GM18502 (cell line): ENCODE measurements at regions not wholly inside any gene's neighbourhood (a gene's known extent, or its start where the extent isn't known, plus 50 kb on each side); places are given as distances from the start of the nearest gene placed in this dataset.

ENCODE experiments used
- ATAC-seq: cut with Tn5 transposase; IDR thresholded peaks from one replicate; pipeline ENCODE4 v1.9.1; 2021; ENCODE audit warnings: mild to moderate bottlenecking; ENCODE audit not compliant: unreplicated experiment, poor library complexity

DNA sequence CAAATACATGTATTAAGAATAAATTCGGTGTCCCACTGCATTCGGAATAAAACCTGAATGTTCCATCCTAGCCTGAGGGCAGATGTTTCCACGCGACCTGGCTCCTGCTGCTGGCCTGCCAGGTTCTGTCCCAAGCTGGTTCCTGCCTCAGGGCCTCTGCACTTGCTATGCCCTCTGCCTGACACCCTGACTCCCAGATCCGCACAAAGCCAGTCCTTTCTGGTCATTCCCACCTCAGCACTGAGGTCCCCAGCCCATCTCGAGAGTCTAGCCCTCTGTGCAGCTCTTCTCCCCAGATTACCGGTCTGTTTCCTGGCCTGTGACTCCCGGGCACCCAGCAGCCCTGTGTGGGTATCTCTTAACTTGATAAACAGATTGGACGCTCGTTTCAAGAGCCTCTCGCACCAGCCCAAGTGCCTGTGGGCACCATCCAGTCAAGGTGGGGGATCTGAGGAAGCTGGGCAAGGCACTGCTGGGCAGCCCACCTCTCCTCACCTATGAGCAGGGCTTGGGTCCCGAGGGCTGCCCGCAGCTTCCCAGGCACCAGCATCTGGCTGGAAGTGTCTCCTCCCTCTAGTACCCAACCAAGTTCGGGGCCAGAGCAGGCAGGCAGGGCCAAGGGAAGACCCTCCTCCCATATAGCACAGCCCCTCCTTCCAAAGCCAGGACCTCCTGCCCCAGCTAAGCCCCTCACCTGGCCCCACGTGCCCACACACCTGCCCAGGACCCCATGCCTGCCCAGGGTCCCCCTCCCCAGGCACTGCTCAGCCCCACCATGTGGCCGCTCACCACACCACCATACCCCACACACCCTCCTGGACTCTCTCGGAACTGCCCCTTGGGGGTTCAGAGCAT, 132.2 kb downstream of the NCOR2 start:
- no peak for ATAC-seq

DNA sequence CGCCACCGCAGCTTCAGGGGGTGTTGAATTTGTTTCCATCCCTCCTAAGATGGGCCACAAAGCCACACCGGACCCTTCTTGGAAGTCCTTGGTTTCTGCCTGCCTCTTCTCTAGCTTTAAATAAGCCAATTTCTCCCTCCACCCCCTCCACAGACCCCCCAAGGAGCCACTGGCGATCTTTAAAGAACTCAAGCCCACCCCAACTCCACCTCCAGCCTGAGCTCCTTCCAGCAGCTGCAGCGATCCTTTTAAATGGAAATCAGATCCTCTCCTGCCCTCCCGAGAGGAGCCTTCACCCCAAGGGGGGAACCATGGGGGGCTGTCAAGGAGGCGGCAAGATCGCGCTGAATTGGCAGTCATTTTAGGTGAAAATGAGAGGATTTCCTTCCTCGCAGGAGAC, 133.1 kb downstream of the NCOR2 start:
- ATAC-seq = no peak

DNA sequence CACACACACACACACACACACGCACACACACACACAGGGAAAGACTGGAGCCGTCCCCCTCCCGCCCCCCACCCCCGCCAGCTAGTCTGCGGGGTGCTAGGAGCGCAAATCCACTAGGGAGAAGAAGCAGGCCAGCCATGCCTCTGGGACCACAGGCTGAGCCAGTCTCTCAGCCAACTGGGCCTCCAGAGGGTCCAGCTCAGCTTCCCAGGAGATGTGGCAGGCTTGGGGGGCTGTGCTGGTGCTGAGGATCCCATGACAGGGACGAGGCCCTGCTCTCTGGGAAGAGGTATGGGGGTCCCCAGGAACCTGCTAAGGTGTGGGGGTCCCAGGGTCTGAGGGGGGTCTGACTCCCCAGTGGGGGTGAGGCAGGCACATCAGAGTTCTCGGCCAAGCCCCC, 133.5 kb downstream of the NCOR2 start:
- no peak for ATAC-seq

DNA sequence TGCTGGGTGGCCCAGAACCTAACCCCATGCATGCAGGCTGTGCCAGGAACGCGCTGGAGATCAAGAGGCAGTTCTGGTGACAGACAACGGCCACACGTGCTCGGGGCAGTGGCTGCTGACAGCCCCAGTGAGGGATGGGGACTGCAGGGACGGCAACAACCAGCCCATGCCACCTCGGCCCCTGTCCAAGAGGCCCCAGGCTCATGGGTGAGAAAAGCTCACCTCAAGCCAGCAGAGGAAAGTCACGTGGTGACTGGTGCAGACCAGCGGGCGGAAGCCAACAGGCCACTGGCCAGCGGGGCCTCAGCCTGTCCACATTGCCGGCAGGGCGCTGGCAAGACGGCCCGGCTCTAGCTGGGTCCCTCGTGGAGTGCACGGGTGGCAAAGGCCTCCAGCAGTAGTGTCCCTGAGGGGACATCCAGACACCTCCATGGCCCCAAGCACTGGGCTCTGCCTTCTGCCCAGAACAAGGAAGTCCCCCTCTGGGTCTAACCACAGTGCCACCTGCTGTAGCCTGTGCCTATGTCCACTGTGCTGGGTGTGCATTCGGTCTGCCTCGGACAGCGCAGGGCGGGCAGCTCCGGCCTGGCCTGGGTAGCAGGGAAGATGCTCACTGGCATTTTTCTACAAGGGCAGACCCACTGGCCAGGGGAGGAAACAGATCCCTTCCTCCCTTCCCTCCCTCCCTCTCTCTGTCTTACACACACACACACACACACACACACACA, 134.1 kb downstream of the NCOR2 start:
- ATAC-seq = no peak

DNA sequence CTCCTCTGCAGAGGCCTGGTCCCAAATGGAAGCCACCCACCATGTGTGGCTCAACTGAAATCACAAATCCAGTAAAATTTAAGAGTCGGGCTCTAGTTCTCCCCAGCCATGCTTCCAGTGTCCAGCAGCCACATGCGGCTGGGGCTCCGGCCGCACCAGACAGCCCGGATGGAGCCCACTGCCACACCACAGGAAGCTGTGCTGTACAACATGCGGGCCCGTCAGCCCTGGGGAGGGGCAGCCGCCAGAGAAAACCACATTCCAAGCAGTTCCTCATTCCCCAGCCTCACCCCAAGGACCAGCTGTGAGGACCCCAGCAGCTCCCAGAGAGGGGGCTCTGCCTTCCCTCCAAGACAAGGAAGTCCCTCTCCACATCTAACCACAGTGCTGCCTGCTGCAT, 135.0 kb downstream of the NCOR2 start:
- no peak for ATAC-seq

DNA sequence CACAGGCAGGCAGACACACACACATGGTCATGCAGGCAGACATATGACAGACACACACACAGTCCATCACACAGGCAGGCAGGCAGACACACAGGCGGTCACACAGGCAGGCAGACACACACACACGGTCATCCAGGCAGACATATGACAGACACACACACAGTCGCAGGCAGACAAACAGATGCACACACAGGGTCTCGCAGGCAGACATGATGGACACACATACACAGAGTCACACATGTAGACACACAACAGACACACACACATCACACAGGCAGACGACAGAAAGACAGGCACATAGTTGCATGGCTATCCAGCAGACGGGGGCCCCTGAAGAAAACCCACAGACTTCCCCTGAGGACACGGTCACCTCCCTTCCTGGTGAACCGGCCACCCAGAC, 135.4 kb downstream of the NCOR2 start:
- no peak for ATAC-seq

DNA sequence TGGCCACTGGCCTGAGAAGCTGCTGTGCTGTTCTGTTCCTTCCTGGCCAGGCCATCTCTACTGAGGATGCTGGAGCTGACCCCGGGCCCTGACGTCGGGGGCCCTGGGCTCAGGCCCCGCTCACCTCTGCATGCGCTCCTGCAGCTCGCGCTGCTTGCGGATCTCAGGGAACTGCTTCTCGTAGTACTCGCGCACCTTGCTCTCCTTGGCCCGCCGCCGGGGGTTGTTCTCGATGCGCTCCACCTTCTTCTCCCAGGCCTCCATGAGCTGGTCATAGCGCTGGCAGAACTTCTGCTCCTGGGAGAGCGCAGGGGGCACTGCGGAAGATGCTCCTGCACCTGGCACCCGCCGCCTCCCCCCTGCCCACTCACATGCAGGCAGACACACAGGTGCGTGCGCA, 135.6 kb downstream of the RFLNA start:
- no peak for ATAC-seq

DNA sequence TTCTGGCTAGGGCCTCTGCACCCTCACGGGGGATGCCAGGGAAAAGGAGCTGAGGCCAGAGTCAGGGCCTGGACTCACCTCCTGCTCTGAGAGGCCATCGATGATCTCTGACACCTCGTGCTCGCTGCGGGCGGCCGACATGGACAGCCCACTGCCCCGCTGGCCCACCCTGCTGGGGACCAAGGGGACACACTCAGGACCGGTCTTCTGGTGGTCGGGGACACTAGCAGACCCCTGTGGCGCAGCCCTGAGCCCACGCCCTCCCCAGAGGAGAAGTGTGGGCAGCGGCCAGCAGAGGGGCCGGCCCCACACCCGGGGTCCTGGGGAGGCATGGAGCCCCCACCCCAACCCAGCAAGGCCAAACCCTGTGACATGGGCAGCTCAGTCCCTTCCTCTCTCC, 134.6 kb downstream of the RFLNA start:
- ATAC-seq = no peak

DNA sequence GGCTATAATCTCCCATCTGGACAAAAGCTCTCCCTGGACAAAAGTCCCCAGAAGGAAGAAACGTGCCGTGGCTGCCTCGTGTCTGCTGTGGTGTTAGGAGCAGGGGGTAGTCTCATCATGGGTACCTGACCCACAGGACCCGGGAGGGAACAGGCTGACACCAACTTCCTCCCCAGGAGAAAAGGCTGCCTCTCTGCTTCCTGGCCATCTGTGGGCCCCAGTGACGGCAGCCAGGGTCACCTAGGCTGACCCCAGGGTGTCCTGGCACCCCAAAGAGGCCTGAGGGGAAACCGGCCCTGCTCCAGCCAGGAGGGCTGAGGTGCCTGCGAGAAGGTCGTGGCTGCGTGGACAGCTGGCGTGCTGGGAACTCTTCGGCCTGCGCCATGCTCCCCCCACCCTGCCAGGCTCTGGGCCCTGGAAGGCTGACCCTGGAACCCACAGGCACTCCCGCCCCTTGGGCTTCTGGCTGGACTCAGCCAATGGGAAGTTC, 133.9 kb downstream of the RFLNA start:
- no peak for ATAC-seq

DNA sequence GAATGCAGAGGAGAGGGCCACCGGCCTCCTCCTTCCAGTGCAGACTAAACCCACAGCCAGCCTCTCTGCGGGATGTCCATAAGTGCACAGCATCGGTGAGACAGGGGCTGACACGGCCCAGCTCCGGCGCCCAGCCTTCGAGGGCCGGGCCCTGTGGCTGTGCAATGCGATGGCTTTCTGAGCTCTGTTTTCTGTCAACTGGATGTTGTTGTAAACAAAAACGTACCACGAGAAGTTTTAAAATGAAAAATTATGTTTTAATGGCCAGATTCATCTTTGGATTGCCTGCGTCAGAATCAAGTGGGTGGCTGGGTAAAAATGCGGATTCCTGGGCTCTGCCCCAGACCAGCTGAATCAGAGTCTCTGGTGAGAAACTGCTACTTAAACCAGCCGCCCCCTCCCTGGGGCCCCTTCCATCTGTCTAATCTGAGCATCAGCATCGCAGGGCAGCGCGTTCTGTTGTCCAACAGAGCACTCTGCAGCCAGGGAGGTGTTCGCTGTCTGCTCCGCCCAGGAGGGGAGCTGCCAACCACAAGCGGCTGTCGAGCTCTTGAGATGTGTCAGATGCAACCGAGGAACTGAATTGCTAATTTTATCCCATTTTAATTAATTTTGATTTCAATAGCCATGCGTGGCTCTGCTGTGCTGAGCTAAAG, 133.4 kb downstream of the RFLNA start:
- no peak for ATAC-seq

DNA sequence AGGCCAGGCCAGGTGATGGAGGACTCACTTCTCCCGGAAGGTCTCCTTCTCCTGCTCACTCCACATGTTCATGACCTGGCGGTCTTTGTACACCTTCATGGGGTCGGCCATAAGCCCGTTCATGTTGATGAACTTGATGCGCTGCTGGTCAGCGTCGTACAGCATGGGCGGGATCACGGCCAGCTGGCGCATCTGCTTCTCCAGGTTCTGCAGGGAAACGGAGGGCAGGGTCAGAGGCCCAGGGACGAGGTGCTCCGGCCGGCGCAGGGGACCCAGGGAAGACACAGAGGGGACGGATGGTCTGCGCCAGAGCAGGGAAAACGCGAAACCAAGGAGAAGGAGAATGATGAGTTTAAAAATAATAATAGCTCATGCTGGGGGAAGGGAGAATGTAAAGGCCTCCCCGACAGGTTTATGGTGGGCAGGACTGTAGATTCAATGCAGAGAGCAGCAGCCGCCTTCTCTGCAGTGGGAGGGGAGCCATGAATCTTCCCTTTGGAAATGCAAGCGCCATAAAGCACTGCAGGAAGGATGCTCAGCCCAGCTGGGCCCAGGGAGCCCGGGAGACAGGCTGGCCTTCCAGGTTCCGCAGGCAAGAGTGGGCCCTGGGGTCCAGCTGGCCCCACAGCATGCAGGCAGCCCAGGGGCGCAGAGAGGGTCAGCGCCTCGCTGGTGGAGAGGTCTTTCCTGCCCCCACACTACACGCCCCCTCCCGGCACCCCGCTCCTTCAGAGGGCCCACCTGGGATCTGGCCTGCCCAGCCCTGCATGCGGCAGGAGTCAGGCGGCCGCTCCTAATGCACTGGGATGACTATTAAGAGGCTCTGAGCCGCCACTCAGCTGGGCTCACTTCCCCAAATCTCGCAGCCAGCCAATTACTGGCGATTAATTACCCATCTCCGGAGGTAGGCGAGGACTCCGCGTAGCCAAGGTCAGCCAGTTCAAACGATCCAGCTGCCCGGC, 132.0 kb downstream of the RFLNA start:
- ATAC-seq = no peak

DNA sequence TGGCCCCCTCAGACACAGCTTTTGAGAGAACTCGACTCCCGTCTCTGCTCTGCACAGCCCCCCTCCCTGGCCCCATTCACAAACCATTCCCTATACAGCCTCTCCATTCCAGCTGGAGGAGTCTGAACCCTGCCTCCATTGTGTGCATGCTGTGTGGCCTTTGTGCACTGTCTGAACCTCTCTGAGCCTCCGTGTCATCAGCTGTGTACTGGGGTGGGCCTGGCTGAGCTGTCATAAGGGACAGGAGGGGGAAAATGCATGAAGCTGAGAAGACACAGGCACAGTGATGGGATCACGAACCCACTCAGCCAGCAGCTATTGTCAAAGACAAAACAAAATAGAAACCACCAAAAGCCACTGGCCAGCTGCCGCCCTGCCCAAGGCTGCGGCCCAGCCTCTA, 130.8 kb downstream of the RFLNA start:
- no peak for ATAC-seq

DNA sequence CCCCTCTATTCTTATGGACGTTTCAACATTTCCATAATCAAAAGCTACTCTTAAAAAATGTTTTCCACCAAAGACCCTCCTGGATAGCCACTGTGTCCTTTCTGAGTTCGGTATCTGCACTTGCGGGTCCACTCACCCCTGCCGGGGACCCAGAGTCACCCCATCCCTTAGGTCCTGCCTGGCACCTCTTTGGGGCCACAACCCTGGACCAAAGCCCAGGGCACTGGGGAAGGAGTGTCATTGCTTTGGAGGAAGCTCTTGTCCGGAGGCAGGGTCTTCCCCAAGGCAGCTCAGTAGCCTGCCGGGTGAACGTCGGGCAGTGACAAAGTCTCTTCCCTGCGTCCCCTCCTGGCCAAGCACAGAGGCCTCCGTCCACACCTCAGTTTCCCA, 129.6 kb downstream of the RFLNA start:
- no peak for ATAC-seq

DNA sequence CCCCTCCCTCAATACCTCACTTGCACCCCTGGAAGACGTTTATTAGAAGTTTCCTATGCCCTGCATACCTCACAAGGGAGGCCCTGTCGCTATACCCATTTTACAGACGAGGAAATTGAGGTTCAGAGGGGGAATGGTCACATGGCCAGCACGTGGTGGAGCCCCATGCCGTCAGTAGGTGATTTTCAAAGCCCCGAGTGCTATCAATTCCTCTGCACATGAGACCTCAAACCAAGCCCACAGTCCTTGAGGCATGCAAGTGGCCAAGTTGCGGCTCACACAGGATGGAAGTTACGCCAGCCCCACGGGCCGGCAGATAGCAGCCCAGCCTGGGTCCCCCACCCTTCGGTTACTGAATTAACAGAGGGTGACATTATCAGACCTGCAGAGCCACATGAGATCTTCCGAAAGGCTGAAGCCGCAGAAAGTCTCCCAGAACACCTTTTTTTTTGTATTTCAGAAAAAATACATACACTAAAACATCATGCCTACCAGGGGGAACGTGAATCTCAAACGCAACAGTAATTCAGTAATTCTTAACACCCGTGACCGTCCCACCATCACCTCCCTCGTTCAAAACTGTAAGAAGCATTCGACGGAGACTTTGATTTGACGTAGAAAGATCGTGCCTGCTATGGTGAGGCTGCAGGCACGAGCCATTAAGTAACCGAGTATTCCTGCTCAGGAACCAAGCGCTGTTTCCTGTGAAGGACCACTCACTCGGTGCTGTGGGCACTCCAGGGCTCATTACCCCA, 129.0 kb downstream of the RFLNA start:
- no peak for ATAC-seq

DNA sequence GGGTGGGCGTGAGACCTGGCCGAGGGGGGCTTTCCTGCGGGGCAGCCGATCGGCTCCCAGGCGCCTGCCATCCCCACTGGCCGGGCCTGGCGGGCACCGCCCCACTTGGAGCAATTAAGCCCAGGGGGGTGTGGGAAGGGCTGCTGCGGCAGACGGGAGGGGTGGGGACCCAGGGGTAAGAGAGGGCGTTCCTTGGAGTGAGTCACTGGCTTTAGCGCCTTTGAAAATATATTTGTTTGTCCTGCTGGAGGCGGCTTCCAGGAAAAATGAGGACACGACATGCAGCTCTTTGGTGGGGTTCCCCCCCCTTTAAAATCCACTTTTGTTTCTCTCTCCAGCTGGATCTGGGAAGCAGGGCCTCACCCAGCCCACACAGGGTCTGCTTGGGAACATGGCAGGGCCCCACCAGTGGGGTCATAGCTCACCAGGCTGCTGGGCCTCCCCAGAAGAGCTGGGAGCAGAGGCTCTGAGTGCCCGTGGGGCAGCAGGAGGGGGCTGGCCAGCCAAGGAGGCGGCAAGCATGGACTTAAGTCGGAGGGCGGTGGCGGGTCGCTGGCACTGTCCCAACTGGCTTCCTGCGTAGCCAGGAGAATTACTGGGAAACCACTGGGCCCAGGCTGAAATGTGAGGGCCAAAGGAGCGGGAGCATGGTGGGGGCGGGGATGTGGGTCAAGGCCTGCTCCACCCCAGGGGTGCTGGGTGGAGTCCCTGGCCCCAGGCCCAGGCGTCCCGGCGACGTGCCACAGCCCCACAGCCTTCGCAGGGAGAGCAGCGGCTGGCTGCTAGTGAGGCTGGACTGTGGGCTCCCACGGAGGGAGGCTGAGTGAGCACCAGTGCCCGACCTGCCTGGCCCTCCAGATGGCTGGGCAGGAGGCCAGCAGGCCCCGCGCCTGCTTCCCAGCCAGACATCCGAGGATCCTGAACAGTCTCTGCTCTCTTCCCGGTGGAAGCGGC, 128.0 kb downstream of the RFLNA start:
- ATAC-seq = no peak

DNA sequence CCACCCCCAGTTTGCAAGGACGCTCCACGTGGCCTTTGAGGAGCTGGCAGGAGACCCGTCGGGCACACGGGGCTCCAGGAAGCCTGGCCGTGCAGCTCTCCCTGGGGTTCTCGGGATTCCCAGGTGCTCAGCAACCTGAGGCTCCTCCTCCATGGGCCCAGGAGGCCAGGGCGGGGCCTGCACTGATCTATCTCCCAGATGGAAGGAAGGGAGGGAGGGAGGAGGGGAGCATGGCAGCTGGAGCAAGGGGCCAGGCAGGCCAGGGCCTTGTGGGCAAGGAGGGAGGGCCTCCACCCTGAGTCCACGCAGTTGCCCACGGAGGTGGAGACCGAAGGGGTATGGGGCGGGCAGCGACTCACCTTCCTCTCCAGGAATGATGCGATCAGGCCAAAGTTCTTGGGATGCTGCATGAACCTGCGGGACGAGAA, 127.3 kb downstream of the RFLNA start:
- ATAC-seq = no peak

DNA sequence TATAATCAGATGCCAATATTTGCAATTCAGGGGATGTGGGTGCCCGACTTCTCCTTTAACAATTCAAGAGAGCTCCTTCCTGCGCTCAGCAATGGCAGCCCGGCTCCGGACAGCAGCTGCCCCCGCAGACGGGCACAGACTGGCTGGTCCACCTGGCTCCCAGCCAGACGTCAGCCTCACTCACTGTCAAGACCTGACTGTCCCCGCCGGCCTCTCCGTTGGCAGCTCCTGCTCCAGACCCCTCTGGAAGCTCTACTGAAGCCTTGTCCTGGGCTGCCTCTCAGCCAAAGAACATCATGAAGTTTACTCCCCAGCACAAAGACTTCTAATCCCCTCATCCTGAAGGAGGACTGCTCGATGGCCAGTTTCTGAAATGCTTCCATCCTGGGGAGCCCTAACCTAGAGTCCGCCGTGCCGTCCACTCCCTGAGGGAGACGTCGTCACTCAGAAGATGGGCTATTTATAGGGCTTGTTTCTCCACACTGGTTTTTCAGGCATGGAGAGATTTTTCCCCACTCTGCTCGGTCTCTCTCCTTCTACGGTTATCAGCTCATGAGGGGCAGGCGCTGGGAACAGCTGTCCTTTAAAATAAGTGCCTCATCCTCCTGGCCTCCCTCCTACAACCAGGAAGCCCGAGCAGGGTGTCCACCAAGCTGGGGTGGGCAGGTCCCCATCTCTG, 126.2 kb downstream of the RFLNA start:
- no peak for ATAC-seq
